ENCODE measurements at regions not wholly inside any gene's neighbourhood (a gene's known extent, or its start where the extent isn't known, plus 50 kb on each side); places are given as distances from the start of the nearest gene placed in this dataset.

- H2BK12ac ChIP-seq (ENCODE audit: low read depth, low read length) = no peak overlapping the region
- DNase-seq (ENCODE audit: low read depth in 1 of 2, low spot score in 2 of 2) (no peak), FAIRE-seq (no peak)
- H2AK5ac ChIP-seq (ENCODE audit: low read depth, low read length) = no peak overlapping the region
- no peak overlapping the region for H3K27ac ChIP-seq (ENCODE audit: low read depth, low read length)
- no peak overlapping the region for H2BK5ac ChIP-seq (ENCODE audit: low read depth, low read length)
- H4K91ac ChIP-seq (replicated peaks; ENCODE audit: insufficient read length, low read length) = no peak overlapping the region
- no peak overlapping the region for H3K9ac ChIP-seq (replicated peaks in 1 of 4; ENCODE audit: extremely low read depth in 1 of 4, low read depth in 3 of 4, low read length in 3 of 4)
- no peak overlapping the region for H3K56ac ChIP-seq (replicated peaks; ENCODE audit: insufficient read length, low read depth, low read length)
- H2BK15ac ChIP-seq (ENCODE audit: low read length) = no peak overlapping the region
- no peaks in the 10 kb centered on the region for H3K79me1 ChIP-seq (ENCODE audit: low read depth, low read length)
- H3K4me1 ChIP-seq (replicated peaks in 1 of 4; ENCODE audit: control insufficient read depth in 3 of 4, insufficient read depth in 4 of 4, low read length in 3 of 4) = peaks cover 4 to 12% (median 5%) of the 10 kb centered on the region in 4 experiments; a peak in 5 of 7 replicates
- H3K23ac ChIP-seq (ENCODE audit: insufficient read length) = no peak overlapping the region
- no peaks in the 10 kb centered on the region for H3K36me3 ChIP-seq (ENCODE audit: control insufficient read depth in 2 of 4, insufficient read depth in 4 of 4, low read length in 3 of 4)
- H3K4me2 ChIP-seq (ENCODE audit: insufficient read depth in 1 of 2, low read depth in 2 of 2, low read length in 2 of 2) = no peak overlapping the region
- H3K18ac ChIP-seq (ENCODE audit: extremely low read depth, low read length) = no peak overlapping the region
- H3K27me3 ChIP-seq (replicated peaks in 1 of 4; ENCODE audit: control insufficient read depth in 3 of 4, extremely low read depth in 1 of 4, insufficient read depth in 3 of 4, low read length in 3 of 4) = no peaks in the 10 kb centered on the region
- no peaks in the 10 kb centered on the region for H3K79me2 ChIP-seq (ENCODE audit: control insufficient read depth in 1 of 2, insufficient read depth in 2 of 2, low read length in 2 of 2)
- CTCF ChIA-PET (ENCODE audit: partially characterized antibody) = interaction anchor here (0.6 kb wide), 1 partner anchor 625 kb away, joined by 3 read pairs; no protein-coding TSS in a partner anchor
- no peak overlapping the region for H3K4me3 ChIP-seq (ENCODE audit: extremely low read depth in 1 of 4, insufficient read depth in 2 of 4, low read depth in 3 of 4, low read length in 4 of 4)
- no peak overlapping the region for H3K4ac ChIP-seq (replicated peaks; ENCODE audit: insufficient read length, low read depth, low read length)
- H4K5ac ChIP-seq (ENCODE audit: insufficient read length, low read depth, low read length) = no peak overlapping the region
- no peak overlapping the region for H2BK120ac ChIP-seq (replicated peaks; ENCODE audit: low read depth, low read length)
- POLR2A ChIA-PET (ENCODE audit: partially characterized antibody) = no interaction called here
- no peak overlapping the region for H2BK20ac ChIP-seq (ENCODE audit: low read length)
- no peak overlapping the region for H2AFZ ChIP-seq (ENCODE audit: low read length)
- no peaks in the 10 kb centered on the region for H3K9me3 ChIP-seq (ENCODE audit: insufficient read depth in 2 of 2, low read depth in 1 of 2, low read length in 1 of 2)
- H4K8ac ChIP-seq (ENCODE audit: extremely low read depth, insufficient read depth, low read length) = no peak overlapping the region
- TF ChIP-seq TEAD4 (IDR thresholded peaks at IDR 0.05; ENCODE audit: low read depth, low read length) (peak; percentile 35; the same call in 1 of the 2 replicates), TCF12 (IDR thresholded peaks at IDR 0.05; ENCODE audit: low read depth, low read length) (no peak)
- H4K20me1 ChIP-seq (replicated peaks in 1 of 2; ENCODE audit: control insufficient read depth in 1 of 2, insufficient read depth in 2 of 2, low read length in 2 of 2) = no peaks in the 10 kb centered on the region
- H3K14ac ChIP-seq (ENCODE audit: insufficient read length) = no peak overlapping the region
- H3K23me2 ChIP-seq (ENCODE audit: low read depth, low read length) = no peaks in the 10 kb centered on the region; the same call in 1 of the 2 replicates
Measured at GRCh38 chr18:41373612-41374011, 581.4 kb upstream of the PIK3C3 start.

Measured in H1 (cell line).